Testis (tissue), 2 donors: ENCODE measurements at regions not wholly inside any gene's neighbourhood (a gene's known extent, or its start where the extent isn't known, plus 50 kb on each side); places are given as distances from the start of the nearest gene placed in this dataset.

Experiments
- POLR2A ChIP-seq: fragments of 450-650 bp; IDR thresholded peaks from one replicate; pipeline ENCODE4 v1.6.1; 2017; ENCODE audit warnings: antibody characterized with exemption, mild to moderate bottlenecking, moderate library complexity
- TF ChIP-seq, protein P1 (sequence below), 3 experiments: fragments of 450-650 bp in 2 of 3; fragments of 200-600 bp in 1 of 3; sonication (generic) in 1 of 3; IDR thresholded peaks; one replicate each; pipeline ENCODE4 v1.5.1; 2016 to 2019; ENCODE audit warnings: antibody characterized with exemption in 3 of 3, mild to moderate bottlenecking in 2 of 3, moderate library complexity in 1 of 3

- TF ChIP-seq, protein P1, sequence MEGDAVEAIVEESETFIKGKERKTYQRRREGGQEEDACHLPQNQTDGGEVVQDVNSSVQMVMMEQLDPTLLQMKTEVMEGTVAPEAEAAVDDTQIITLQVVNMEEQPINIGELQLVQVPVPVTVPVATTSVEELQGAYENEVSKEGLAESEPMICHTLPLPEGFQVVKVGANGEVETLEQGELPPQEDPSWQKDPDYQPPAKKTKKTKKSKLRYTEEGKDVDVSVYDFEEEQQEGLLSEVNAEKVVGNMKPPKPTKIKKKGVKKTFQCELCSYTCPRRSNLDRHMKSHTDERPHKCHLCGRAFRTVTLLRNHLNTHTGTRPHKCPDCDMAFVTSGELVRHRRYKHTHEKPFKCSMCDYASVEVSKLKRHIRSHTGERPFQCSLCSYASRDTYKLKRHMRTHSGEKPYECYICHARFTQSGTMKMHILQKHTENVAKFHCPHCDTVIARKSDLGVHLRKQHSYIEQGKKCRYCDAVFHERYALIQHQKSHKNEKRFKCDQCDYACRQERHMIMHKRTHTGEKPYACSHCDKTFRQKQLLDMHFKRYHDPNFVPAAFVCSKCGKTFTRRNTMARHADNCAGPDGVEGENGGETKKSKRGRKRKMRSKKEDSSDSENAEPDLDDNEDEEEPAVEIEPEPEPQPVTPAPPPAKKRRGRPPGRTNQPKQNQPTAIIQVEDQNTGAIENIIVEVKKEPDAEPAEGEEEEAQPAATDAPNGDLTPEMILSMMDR (IDR thresholded peaks at IDR 0.05), result no peak
- TF ChIP-seq POLR2A, result no peak
Measured at GRCh38 chr11:87879118-87879517, 296.1 kb downstream of the RAB38 start.
